Tibial nerve (tissue), 3 donors: ENCODE measurements at regions not wholly inside any gene's neighbourhood (a gene's known extent, or its start where the extent isn't known, plus 50 kb on each side); places are given as distances from the start of the nearest gene placed in this dataset.

ENCODE experiments used
- POLR2A ChIP-seq, 2 donors: fragments of 450-650 bp; IDR thresholded peaks; one replicate each; pipeline ENCODE4 v1.6.1; 2017; ENCODE audit warnings: antibody characterized with exemption in 2 of 2, mild to moderate bottlenecking in 2 of 2, moderate library complexity in 2 of 2
- TF ChIP-seq, protein P1 (sequence below), 5 experiments: fragments of 200-600 bp in 3 of 5; fragments of 450-650 bp in 2 of 5; sonication (generic) in 3 of 5; IDR thresholded peaks; one replicate each; pipeline ENCODE4 v1.5.1; 2016 to 2019; ENCODE audit warnings: antibody characterized with exemption in 5 of 5, mild to moderate bottlenecking in 3 of 5, moderate library complexity in 2 of 5

DNA sequence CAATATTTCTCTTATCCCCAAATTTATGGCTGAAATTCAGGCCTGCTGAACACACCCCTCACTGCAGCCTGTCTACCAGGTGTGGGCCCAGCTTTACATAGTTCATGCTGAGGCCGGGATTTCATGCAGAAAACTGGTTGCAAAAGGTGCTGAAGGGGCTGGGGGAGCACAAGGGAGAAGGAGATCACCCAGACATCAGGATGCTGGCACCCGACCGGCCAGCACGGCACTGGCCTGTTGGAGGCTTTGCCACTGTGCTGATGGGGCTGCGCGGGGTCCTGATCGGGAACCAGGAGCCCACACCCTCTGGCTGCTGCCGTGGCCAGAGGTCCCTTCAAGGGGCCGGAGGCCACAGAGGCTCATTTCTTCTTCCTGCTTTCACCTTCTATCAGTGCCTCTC is 177.9 kb upstream of the C2CD4B start:
- TF ChIP-seq, protein P1, sequence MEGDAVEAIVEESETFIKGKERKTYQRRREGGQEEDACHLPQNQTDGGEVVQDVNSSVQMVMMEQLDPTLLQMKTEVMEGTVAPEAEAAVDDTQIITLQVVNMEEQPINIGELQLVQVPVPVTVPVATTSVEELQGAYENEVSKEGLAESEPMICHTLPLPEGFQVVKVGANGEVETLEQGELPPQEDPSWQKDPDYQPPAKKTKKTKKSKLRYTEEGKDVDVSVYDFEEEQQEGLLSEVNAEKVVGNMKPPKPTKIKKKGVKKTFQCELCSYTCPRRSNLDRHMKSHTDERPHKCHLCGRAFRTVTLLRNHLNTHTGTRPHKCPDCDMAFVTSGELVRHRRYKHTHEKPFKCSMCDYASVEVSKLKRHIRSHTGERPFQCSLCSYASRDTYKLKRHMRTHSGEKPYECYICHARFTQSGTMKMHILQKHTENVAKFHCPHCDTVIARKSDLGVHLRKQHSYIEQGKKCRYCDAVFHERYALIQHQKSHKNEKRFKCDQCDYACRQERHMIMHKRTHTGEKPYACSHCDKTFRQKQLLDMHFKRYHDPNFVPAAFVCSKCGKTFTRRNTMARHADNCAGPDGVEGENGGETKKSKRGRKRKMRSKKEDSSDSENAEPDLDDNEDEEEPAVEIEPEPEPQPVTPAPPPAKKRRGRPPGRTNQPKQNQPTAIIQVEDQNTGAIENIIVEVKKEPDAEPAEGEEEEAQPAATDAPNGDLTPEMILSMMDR (IDR thresholded peaks at IDR 0.05) = no peak
- TF ChIP-seq POLR2A (IDR thresholded peaks at IDR 0.05) = no peak
